GM12878 (cell line): ENCODE measurements at regions not wholly inside any gene's neighbourhood (a gene's known extent, or its start where the extent isn't known, plus 50 kb on each side); places are given as distances from the start of the nearest gene placed in this dataset.

ENCODE experiments used
- ATAC-seq: fragments of 200-7000 bp; cut with Tn5 transposase; 3 replicates; pipeline ENCODE4 v1.9.1; 2020; ENCODE audit warnings: mild to moderate bottlenecking, moderate library complexity
- BruUV-seq: library from RNA; stranded (reverse); fragments of 400-500 nt; replicated peaks from 2 replicates; lab custom pipeline; 2021; lab: Mats Ljungman, UMichigan
- CTCF ChIA-PET: fragments of 300-600 bp; sonication (Branson Sonifier 250); formaldehyde crosslinking; extraction: SDS; loops from one replicate; lab custom pipeline; 2021; ENCODE audit warnings: inconsistent platforms; lab: Yijun Ruan, JAX
- POLR2A ChIA-PET: fragments of 350-600 bp; formaldehyde crosslinking; extraction: SDS; loops from one replicate; lab custom pipeline; 2021; ENCODE audit warnings: inconsistent platforms; lab: Charles Lee
- RAD21 ChIA-PET: fragments of 300-600 bp; sonication (Branson Sonifier 250); formaldehyde crosslinking; loops from one replicate; lab custom pipeline; 2023; ENCODE audit warnings: antibody characterized with exemption; ENCODE audit not compliant: unreplicated experiment; lab: Charles Lee
- SMC1A ChIA-PET: fragments of 300-600 bp; sonication (Branson Sonifier 250); formaldehyde crosslinking; loops from one replicate; lab custom pipeline; 2023; ENCODE audit not compliant: unreplicated experiment, uncharacterized antibody; lab: Charles Lee
- DNase-seq: peaks from one replicate; pipeline ENCODE4 v3.0.0-alpha.2; 2011; ENCODE audit warnings: low read depth, low spot score
- FAIRE-seq: peaks from 3 replicates; lab custom pipeline; 2011; peaks lifted over from hg19 to GRCh38; lab: Jason Lieb, UNC
- H2AFZ ChIP-seq: 2 replicates; pipeline ENCODE4 v1.6.0; 2011; ENCODE audit warnings: low read depth, low read length, control low read depth; ENCODE audit not compliant: control insufficient read depth
- H3K27ac ChIP-seq: 2 replicates; pipeline ENCODE4 v1.5.1; 2011; ENCODE audit warnings: control low read depth; ENCODE audit not compliant: control insufficient read depth, insufficient read depth
- H3K27me3 ChIP-seq, 2 experiments: replicated peaks in 1 of 2; 2 replicates each; pipeline versions ENCODE4 v1.6.0 to v1.6.1; 2011; ENCODE audit warnings: low read length in 1 of 2; ENCODE audit not compliant: control insufficient read depth in 2 of 2, insufficient read depth in 2 of 2
- H3K36me3 ChIP-seq, 2 experiments: 2 replicates each; pipeline ENCODE4 v1.5.1; 2011; ENCODE audit warnings: low read length in 1 of 2; ENCODE audit not compliant: control insufficient read depth in 2 of 2, insufficient read depth in 2 of 2
- H3K4me1 ChIP-seq: 2 replicates; pipeline ENCODE4 v1.6.1; 2011; ENCODE audit warnings: mild to moderate bottlenecking, low read length, moderate library complexity, mixed read lengths; ENCODE audit not compliant: control insufficient read depth, insufficient read depth
- H3K4me2 ChIP-seq: 2 replicates; pipeline ENCODE4 v1.6.0; 2011; ENCODE audit warnings: control low read depth; ENCODE audit not compliant: control insufficient read depth, insufficient read depth
- H3K4me3 ChIP-seq: fragments of 200-600 bp; sonication (generic); 2 replicates; pipeline ENCODE4 v1.5.1; 2016
- H3K79me2 ChIP-seq: 2 replicates; pipeline ENCODE4 v1.6.0; 2011; ENCODE audit warnings: low read length; ENCODE audit not compliant: control insufficient read depth, insufficient read depth
- H3K9ac ChIP-seq: 2 replicates; pipeline ENCODE4 v1.8.0; 2011; ENCODE audit warnings: low read length, control low read depth, mixed read lengths; ENCODE audit not compliant: control insufficient read depth, insufficient read depth
- H3K9me3 ChIP-seq: replicated peaks from 3 replicates; pipeline ENCODE4 v1.5.1; 2011; ENCODE audit warnings: mild to moderate bottlenecking, low read length; ENCODE audit not compliant: control insufficient read depth, insufficient read depth
- H4K20me1 ChIP-seq: 2 replicates; pipeline ENCODE4 v1.6.0; 2011; ENCODE audit not compliant: control insufficient read depth, insufficient read depth
- ATF2 ChIP-seq: IDR thresholded peaks from 2 replicates; pipeline ENCODE4 v1.6.1; 2012; ENCODE audit warnings: low read length, inconsistent platforms
- CREB1 ChIP-seq: IDR thresholded peaks from 2 replicates; pipeline ENCODE4 v1.6.1; 2012; ENCODE audit warnings: low read depth, mild to moderate bottlenecking, inconsistent platforms
- CTCF ChIP-seq, 3 experiments: IDR thresholded peaks in 2 of 3; conservative IDR thresholded peaks in 1 of 3; 2 replicates each; pipeline ENCODE4 v1.5.1; 2011; ENCODE audit warnings: low read depth in 3 of 3, low read length in 3 of 3, mild to moderate bottlenecking in 3 of 3, control low read depth in 2 of 3, moderate library complexity in 2 of 3, inconsistent platforms in 1 of 3, mixed read lengths in 1 of 3; ENCODE audit not compliant: control insufficient read depth in 2 of 3, insufficient read depth in 1 of 3; ENCODE audit errors: extremely low read depth in 1 of 3
- ETV6 ChIP-seq, 2 experiments: fragments of 450-650 bp in 1 of 2; IDR thresholded peaks in 1 of 2; conservative IDR thresholded peaks in 1 of 2; 2 replicates each; pipeline ENCODE4 v1.6.1; 2014; ENCODE audit warnings: antibody characterized with exemption in 1 of 2, borderline replicate concordance in 1 of 2, low read depth in 1 of 2, mild to moderate bottlenecking in 1 of 2, moderate library complexity in 1 of 2
- EZH2 ChIP-seq: IDR thresholded peaks from 2 replicates; pipeline ENCODE4 v1.6.1; 2012; ENCODE audit warnings: low read depth, mild to moderate bottlenecking, control low read depth, inconsistent platforms, low read length, borderline replicate concordance; ENCODE audit not compliant: control insufficient read depth
- FOXM1 ChIP-seq: IDR thresholded peaks from 2 replicates; pipeline ENCODE4 v1.6.1; 2012; ENCODE audit warnings: low read depth, mild to moderate bottlenecking, inconsistent platforms, low read length, moderate library complexity
- GATAD2B ChIP-seq: fragments of 450-650 bp; conservative IDR thresholded peaks from 2 replicates; pipeline ENCODE4 v1.6.1; 2017; ENCODE audit warnings: low read depth, mild to moderate bottlenecking, moderate library complexity
- IKZF2 ChIP-seq, 2 experiments: fragments of 450-650 bp; IDR thresholded peaks; 2 replicates each; pipeline ENCODE4 v1.6.1; 2017; ENCODE audit warnings: mild to moderate bottlenecking in 2 of 2, moderate library complexity in 2 of 2
- KLF5 ChIP-seq: fragments of 450-650 bp; IDR thresholded peaks from 2 replicates; pipeline ENCODE4 v1.6.1; 2014; ENCODE audit warnings: mild to moderate bottlenecking; ENCODE audit not compliant: partially characterized antibody
- MXI1 ChIP-seq: fragments of 150-350 bp; IDR thresholded peaks from 2 replicates; pipeline ENCODE4 v1.6.1; 2011; ENCODE audit warnings: low read depth, mild to moderate bottlenecking, inconsistent platforms, low read length, improper control_type of control experiment
- RAD51 ChIP-seq: fragments of 450-650 bp; IDR thresholded peaks from 2 replicates; pipeline ENCODE4 v1.6.1; 2016; ENCODE audit warnings: moderate library complexity, mild to moderate bottlenecking, inconsistent platforms
- RELA ChIP-seq: fragments of 450-650 bp; IDR thresholded peaks from 2 replicates; pipeline ENCODE4 v1.8.0; 2014; ENCODE audit warnings: borderline replicate concordance; ENCODE audit not compliant: partially characterized antibody
- RUNX3 ChIP-seq: IDR thresholded peaks from 2 replicates; pipeline ENCODE4 v1.6.1; 2012; ENCODE audit warnings: low read length, inconsistent platforms
- SIN3A ChIP-seq: IDR thresholded peaks from 2 replicates; pipeline ENCODE4 v1.6.1; 2012; ENCODE audit warnings: low read depth, low read length, improper control_type of control experiment
- STAT3 ChIP-seq: IDR thresholded peaks from 2 replicates; pipeline ENCODE4 v1.6.1; 2011; ENCODE audit warnings: low read depth, low read length, improper control_type of control experiment
- WGBS: methylation state at CpG from one replicate; pipeline ENCODE4 v1.1.6; 2016; ENCODE audit warnings: low lambda C conversion rate; ENCODE audit not compliant: insufficient replicate concordance, insufficient coverage; ENCODE audit errors: missing lambda C conversion rate; 5-methylcytosine and 5-hydroxymethylcytosine counted together
- in situ Hi-C: fragments of 300-500 bp; cut with MboI; formaldehyde crosslinking; loops from 9 replicates; pipeline ENCODE4 v1.14.3; 2018; ENCODE audit warnings: mixed read lengths
- intact Hi-C: fragments of 100-400 bp; cut with micrococcal nuclease; formaldehyde crosslinking; loops from one replicate; pipeline ENCODE4 v1.14.2; 2022; ENCODE audit not compliant: unreplicated experiment

- ATAC-seq = peak; percentile 94
- no peaks in the 10 kb centered on the region for H4K20me1 ChIP-seq
Observed at GRCh38 chr2:191479680-191480023, 198.3 kb upstream of the NABP1 start.

More at GRCh38 chr2:191479680-191480023, 198.3 kb upstream of the NABP1 start:
- Histone ChIP-seq H3K79me2 (no peaks in the 10 kb centered on the region), H3K4me2 (no peak overlapping the region), H3K9ac (no peak overlapping the region), H3K27me3 (no peaks in the 10 kb centered on the region), H3K4me1 (no peaks in the 10 kb centered on the region), H3K36me3 (no peaks in the 10 kb centered on the region), H2AFZ (no peak overlapping the region), H3K27ac (no peak overlapping the region), H3K9me3 (no peaks in the 10 kb centered on the region; the same call in 2 of the 3 replicates), H3K4me3 (no peak overlapping the region)
- DNase-seq (peak; percentile 21), FAIRE-seq (no peak)
- CTCF ChIA-PET = interaction anchor here (0.6 kb wide), 1 partner anchor 59 kb away, joined by 3 read pairs; no protein-coding TSS in a partner anchor
- in situ Hi-C loops (no loop called here), intact Hi-C loops (no loop called here)
- 7% methylated on average over 5 of the region's 5 CpGs for WGBS
- RAD21 ChIA-PET = no interaction called here
- POLR2A ChIA-PET = no interaction called here
- SMC1A ChIA-PET = no interaction called here
- TF ChIP-seq RAD51 = no peak
- TF ChIP-seq STAT3 = no peak
- peak; percentile 27; the same call in 1 of the 2 replicates for TF ChIP-seq RUNX3
- TF ChIP-seq RELA = peak; percentile 44
- no peak for TF ChIP-seq ATF2
- TF ChIP-seq CTCF (IDR thresholded peaks at IDR 0.05 in 2 of 3, conservative IDR thresholded peaks at IDR 0.05 in 1 of 3; ENCODE audit: control insufficient read depth in 2 of 3, extremely low read depth in 1 of 3, insufficient read depth in 1 of 3, low read depth in 3 of 3, low read length in 3 of 3) = 0 out of 6 replicates have a peak, but pooled peaks of 1 of the 3 experiments have one; percentile 5
- no peak for TF ChIP-seq MXI1
- TF ChIP-seq SIN3A = no peak
- TF ChIP-seq ETV6 (conservative IDR thresholded peaks at IDR 0.05 in 1 of 2, IDR thresholded peaks at IDR 0.05 in 1 of 2; ENCODE audit: borderline replicate concordance in 1 of 2, low read depth in 1 of 2) = no peak
- TF ChIP-seq IKZF2 (IDR thresholded peaks at IDR 0.05) = no peak
- TF ChIP-seq GATAD2B = no peak
- no peak for TF ChIP-seq KLF5
- TF ChIP-seq CREB1 = no peak
- no peak for TF ChIP-seq FOXM1
- no peak for TF ChIP-seq EZH2
- no TSS peak for BruUV-seq
